IPS-18a (cell line): ENCODE measurements at regions not wholly inside any gene's neighbourhood (a gene's known extent, or its start where the extent isn't known, plus 50 kb on each side); places are given as distances from the start of the nearest gene placed in this dataset.
A peak's percentile ranks its signal among the peaks of the same experiment; 100 is the strongest.

Source experiments
- H3K27ac ChIP-seq: one replicate; pipeline ENCODE4 v1.5.1; 2013; ENCODE audit warnings: low read length
- H3K27me3 ChIP-seq: one replicate; pipeline ENCODE4 v1.6.1; 2013; ENCODE audit warnings: mild to moderate bottlenecking, low read length; ENCODE audit not compliant: control insufficient read depth, insufficient read depth
- H3K36me3 ChIP-seq: one replicate; pipeline ENCODE4 v1.6.1; 2013; ENCODE audit warnings: low read depth, low read length; ENCODE audit not compliant: control insufficient read depth
- H3K4me1 ChIP-seq: one replicate; pipeline ENCODE4 v1.6.1; 2013; ENCODE audit warnings: low read depth, low read length; ENCODE audit not compliant: control insufficient read depth
- H3K4me3 ChIP-seq: one replicate; pipeline ENCODE4 v1.5.1; 2013; ENCODE audit warnings: low read length
- H3K9ac ChIP-seq: one replicate; pipeline ENCODE4 v1.6.1; 2013; ENCODE audit warnings: mild to moderate bottlenecking, low read length, moderate library complexity
- H3K9me3 ChIP-seq: one replicate; pipeline ENCODE4 v1.6.1; 2013; ENCODE audit warnings: low read depth, low read length; ENCODE audit not compliant: control insufficient read depth

- Histone ChIP-seq H3K4me1 (peaks cover 3% of the 10 kb centered on the region), H3K9me3 (no peaks in the 10 kb centered on the region), H3K36me3 (no peaks in the 10 kb centered on the region), H3K27ac (no peak overlapping the region), H3K9ac (no peak overlapping the region), H3K4me3 (no peak overlapping the region), H3K27me3 (no peaks in the 10 kb centered on the region)
These were observed 345.9 kb upstream of the NOCT start for GRCh38 chr4:138669479-138670315.

GRCh38 chr4:138668309-138668708 is 347.3 kb upstream of the NOCT start:
- no peaks in the 10 kb centered on the region for H3K27me3 ChIP-seq
- H3K4me1 ChIP-seq: peaks cover 2% of the 10 kb centered on the region
- H3K9ac ChIP-seq: no peak overlapping the region
- no peak overlapping the region for H3K27ac ChIP-seq
- no peaks in the 10 kb centered on the region for H3K36me3 ChIP-seq
- H3K9me3 ChIP-seq: no peaks in the 10 kb centered on the region
- no peak overlapping the region for H3K4me3 ChIP-seq

GRCh38 chr4:138666366-138666765 is 349.2 kb upstream of the NOCT start:
- Histone ChIP-seq H3K4me1 (no peaks in the 10 kb centered on the region), H3K36me3 (no peaks in the 10 kb centered on the region), H3K27ac (no peak overlapping the region), H3K27me3 (peaks cover 7% of the 10 kb centered on the region), H3K9ac (no peak overlapping the region), H3K9me3 (no peaks in the 10 kb centered on the region), H3K4me3 (no peak overlapping the region)

GRCh38 chr4:138665851-138666250 is 349.7 kb upstream of the NOCT start:
- no peak overlapping the region for H3K4me3 ChIP-seq
- no peaks in the 10 kb centered on the region for H3K36me3 ChIP-seq
- H3K27ac ChIP-seq: no peak overlapping the region
- peaks cover 2% of the 10 kb centered on the region for H3K4me1 ChIP-seq
- no peaks in the 10 kb centered on the region for H3K9me3 ChIP-seq
- peaks cover 8% of the 10 kb centered on the region for H3K27me3 ChIP-seq
- no peak overlapping the region for H3K9ac ChIP-seq

GRCh38 chr4:138663883-138664282 is 351.7 kb upstream of the NOCT start:
- no peak overlapping the region for H3K4me3 ChIP-seq
- no peak overlapping the region for H3K9ac ChIP-seq
- H3K36me3 ChIP-seq: no peaks in the 10 kb centered on the region
- H3K4me1 ChIP-seq: peaks cover 20% of the 10 kb centered on the region
- H3K27me3 ChIP-seq: peaks cover 12% of the 10 kb centered on the region
- no peaks in the 10 kb centered on the region for H3K9me3 ChIP-seq
- H3K27ac ChIP-seq: no peak overlapping the region

- peaks cover 29% of the 10 kb centered on the region for H3K4me1 ChIP-seq
- no peaks in the 10 kb centered on the region for H3K9me3 ChIP-seq
- no peak overlapping the region for H3K27ac ChIP-seq
- peak overlapping the region; percentile 29 for H3K4me3 ChIP-seq
- H3K36me3 ChIP-seq: no peaks in the 10 kb centered on the region
- H3K9ac ChIP-seq: no peak overlapping the region
- peaks cover 12% of the 10 kb centered on the region for H3K27me3 ChIP-seq
These were observed 355.7 kb upstream of the NOCT start for GRCh38 chr4:138659812-138660316.

GRCh38 chr4:138659037-138659811 is 356.4 kb upstream of the NOCT start:
- Histone ChIP-seq H3K27ac (no peak overlapping the region), H3K36me3 (no peaks in the 10 kb centered on the region), H3K4me1 (peaks cover 29% of the 10 kb centered on the region), H3K9ac (no peak overlapping the region), H3K4me3 (peak overlapping the region; percentile 29), H3K9me3 (no peaks in the 10 kb centered on the region), H3K27me3 (peaks cover 12% of the 10 kb centered on the region)

GRCh38 chr4:138658518-138658917 is 357.1 kb upstream of the NOCT start:
- peaks cover 12% of the 10 kb centered on the region for H3K27me3 ChIP-seq
- no peaks in the 10 kb centered on the region for H3K36me3 ChIP-seq
- peaks cover 29% of the 10 kb centered on the region for H3K4me1 ChIP-seq
- peak overlapping the region; percentile 7 for H3K27ac ChIP-seq
- H3K9ac ChIP-seq: no peak overlapping the region
- no peaks in the 10 kb centered on the region for H3K9me3 ChIP-seq
- H3K4me3 ChIP-seq: peak overlapping the region; percentile 29

- H3K27me3 ChIP-seq: peaks cover 5% of the 10 kb centered on the region
- no peak overlapping the region for H3K9ac ChIP-seq
- peaks cover 29% of the 10 kb centered on the region for H3K4me1 ChIP-seq
- H3K36me3 ChIP-seq: no peaks in the 10 kb centered on the region
- H3K27ac ChIP-seq: no peak overlapping the region
- H3K9me3 ChIP-seq: no peaks in the 10 kb centered on the region
- H3K4me3 ChIP-seq: no peak overlapping the region
These were observed 358.6 kb upstream of the NOCT start for GRCh38 chr4:138656990-138657389.

- Histone ChIP-seq H3K36me3 (no peaks in the 10 kb centered on the region), H3K9me3 (no peaks in the 10 kb centered on the region), H3K27me3 (peaks cover 5% of the 10 kb centered on the region)
These were observed 359.6 kb upstream of the NOCT start for GRCh38 chr4:138655985-138656384.

GRCh38 chr4:138655286-138655685 is 360.3 kb upstream of the NOCT start:
- no peaks in the 10 kb centered on the region for H3K9me3 ChIP-seq
- no peaks in the 10 kb centered on the region for H3K27me3 ChIP-seq
- H3K36me3 ChIP-seq: no peaks in the 10 kb centered on the region
- no peak overlapping the region for H3K9ac ChIP-seq
- H3K4me3 ChIP-seq: no peak overlapping the region
- H3K4me1 ChIP-seq: peaks cover 22% of the 10 kb centered on the region
- H3K27ac ChIP-seq: no peak overlapping the region

More at GRCh38 chr4:138655985-138656384, 359.6 kb upstream of the NOCT start:
- Histone ChIP-seq H3K4me1 (peaks cover 29% of the 10 kb centered on the region), H3K4me3 (no peak overlapping the region), H3K9ac (no peak overlapping the region), H3K27ac (no peak overlapping the region)
